ENCODE measurements at regions not wholly inside any gene's neighbourhood (a gene's known extent, or its start where the extent isn't known, plus 50 kb on each side); places are given as distances from the start of the nearest gene placed in this dataset.

- Histone ChIP-seq H3K4me1 (ENCODE audit: control insufficient read depth in 1 of 2, extremely low read depth in 1 of 2, insufficient read depth in 2 of 2, low read length in 2 of 2) (no peaks in the 10 kb centered on the region), H3K36me3 (ENCODE audit: control insufficient read depth in 2 of 2, extremely low read depth in 1 of 2, insufficient read depth in 1 of 2, low read length in 1 of 2) (no peaks in the 10 kb centered on the region), H3K27ac (ENCODE audit: low read length) (no peak overlapping the region), H3K27me3 (replicated peaks in 1 of 2; ENCODE audit: control insufficient read depth in 2 of 2, extremely low read depth in 1 of 2, insufficient read depth in 2 of 2, low read length in 1 of 2) (peaks cover 0 to 25% of the 10 kb centered on the region in 2 experiments), H3K9me3 (no peaks in the 10 kb centered on the region), H3K4me3 (ENCODE audit: control insufficient read depth in 1 of 2, extremely low read depth in 1 of 2, low read length in 1 of 2) (no peak overlapping the region)
- POLR2A ChIA-PET, result no interaction called here
- ATAC-seq (replicated peaks in 1 of 4) (no peak), DNase-seq (no peak)
- Mint-ChIP-seq H3K27ac (no peak overlapping the region), H3K27me3 (peaks cover 10 to 24% of the 10 kb centered on the region in 2 donors), H3K9me3 (no peaks in the 10 kb centered on the region), H3K4me1 (no peaks in the 10 kb centered on the region), H3K36me3 (no peaks in the 10 kb centered on the region), H3K4me3 (no peak overlapping the region)
- CTCF ChIA-PET, result no interaction called here
- WGBS (ENCODE audit: insufficient coverage), result 57% methylated on average over 8 of the region's 9 CpGs
These were observed 206.1 kb downstream of the SMAD2 start for GRCh38 chr18:47724186-47724975.

- peaks cover 0 to 31% of the 10 kb centered on the region in 2 experiments for H3K27me3 ChIP-seq (replicated peaks in 1 of 2; ENCODE audit: control insufficient read depth in 2 of 2, extremely low read depth in 1 of 2, insufficient read depth in 2 of 2, low read length in 1 of 2)
- H3K27ac Mint-ChIP-seq, result no peak overlapping the region
- H3K9me3 ChIP-seq, result no peaks in the 10 kb centered on the region
- no peaks in the 10 kb centered on the region for H3K9me3 Mint-ChIP-seq
- H3K4me3 Mint-ChIP-seq, result no peak overlapping the region
- no peaks in the 10 kb centered on the region for H3K4me1 Mint-ChIP-seq
- H3K27me3 Mint-ChIP-seq, result peaks cover 8 to 12% of the 10 kb centered on the region in 2 donors
- H3K36me3 ChIP-seq (ENCODE audit: control insufficient read depth in 2 of 2, extremely low read depth in 1 of 2, insufficient read depth in 1 of 2, low read length in 1 of 2), result no peaks in the 10 kb centered on the region
- WGBS (ENCODE audit: insufficient coverage), result 82% methylated on average over 2 of the region's 16 CpGs
- H3K4me3 ChIP-seq (ENCODE audit: control insufficient read depth in 1 of 2, extremely low read depth in 1 of 2, low read length in 1 of 2), result no peak overlapping the region
- CTCF ChIA-PET, result no interaction called here
- ATAC-seq (replicated peaks in 1 of 4) (no peak), DNase-seq (no peak)
- H3K4me1 ChIP-seq (ENCODE audit: control insufficient read depth in 1 of 2, extremely low read depth in 1 of 2, insufficient read depth in 2 of 2, low read length in 2 of 2), result no peaks in the 10 kb centered on the region
- no peak overlapping the region for H3K27ac ChIP-seq (ENCODE audit: low read length)
- no peaks in the 10 kb centered on the region for H3K36me3 Mint-ChIP-seq
- POLR2A ChIA-PET, result no interaction called here
These were observed 208.6 kb downstream of the SMAD2 start for GRCh38 chr18:47721876-47722275.

- Mint-ChIP-seq H3K27me3 (peaks cover 6 to 8% of the 10 kb centered on the region in 2 donors), H3K27ac (no peak overlapping the region)
These were observed 209.7 kb downstream of the SMAD2 start for GRCh38 chr18:47720741-47721140.

GRCh38 chr18:47719096-47719780 lies 211.2 kb downstream of the SMAD2 start:
- no peak overlapping the region for H3K4me3 ChIP-seq (ENCODE audit: control insufficient read depth in 1 of 2, extremely low read depth in 1 of 2, low read length in 1 of 2)
- no peaks in the 10 kb centered on the region for H3K4me1 Mint-ChIP-seq
- H3K27me3 ChIP-seq (replicated peaks in 1 of 2; ENCODE audit: control insufficient read depth in 2 of 2, extremely low read depth in 1 of 2, insufficient read depth in 2 of 2, low read length in 1 of 2), result peaks cover 0 to 22% of the 10 kb centered on the region in 2 experiments
- no peak overlapping the region for H3K27ac Mint-ChIP-seq
- no peaks in the 10 kb centered on the region for H3K9me3 Mint-ChIP-seq
- H3K27ac ChIP-seq (ENCODE audit: low read length), result no peak overlapping the region
- ChIA-PET POLR2A (no interaction called here), CTCF (no interaction called here)
- no peaks in the 10 kb centered on the region for H3K36me3 ChIP-seq (ENCODE audit: control insufficient read depth in 2 of 2, extremely low read depth in 1 of 2, insufficient read depth in 1 of 2, low read length in 1 of 2)
- H3K4me3 Mint-ChIP-seq, result no peak overlapping the region
- no peaks in the 10 kb centered on the region for H3K36me3 Mint-ChIP-seq
- WGBS (ENCODE audit: insufficient coverage), result 81% methylated on average over 4 of the region's 7 CpGs
- H3K27me3 Mint-ChIP-seq, result peaks cover 6 to 7% of the 10 kb centered on the region in 2 donors
- ATAC-seq (replicated peaks in 1 of 4) (no peak), DNase-seq (no peak)
- H3K4me1 ChIP-seq (ENCODE audit: control insufficient read depth in 1 of 2, extremely low read depth in 1 of 2, insufficient read depth in 2 of 2, low read length in 2 of 2), result no peaks in the 10 kb centered on the region
- no peaks in the 10 kb centered on the region for H3K9me3 ChIP-seq

More at GRCh38 chr18:47720741-47721140, 209.7 kb downstream of the SMAD2 start:
- no peaks in the 10 kb centered on the region for H3K9me3 ChIP-seq
- H3K4me3 Mint-ChIP-seq, result no peak overlapping the region
- peaks cover 0 to 30% of the 10 kb centered on the region in 2 experiments for H3K27me3 ChIP-seq (replicated peaks in 1 of 2; ENCODE audit: control insufficient read depth in 2 of 2, extremely low read depth in 1 of 2, insufficient read depth in 2 of 2, low read length in 1 of 2)
- no peaks in the 10 kb centered on the region for H3K36me3 ChIP-seq (ENCODE audit: control insufficient read depth in 2 of 2, extremely low read depth in 1 of 2, insufficient read depth in 1 of 2, low read length in 1 of 2)
- ChIA-PET POLR2A (no interaction called here), CTCF (no interaction called here)
- H3K4me1 ChIP-seq (ENCODE audit: control insufficient read depth in 1 of 2, extremely low read depth in 1 of 2, insufficient read depth in 2 of 2, low read length in 2 of 2), result no peaks in the 10 kb centered on the region
- H3K4me1 Mint-ChIP-seq, result no peaks in the 10 kb centered on the region
- H3K36me3 Mint-ChIP-seq, result no peaks in the 10 kb centered on the region
- WGBS (ENCODE audit: insufficient coverage), result 100% methylated on average over 2 of the region's 3 CpGs
- no peaks in the 10 kb centered on the region for H3K9me3 Mint-ChIP-seq
- no peak overlapping the region for H3K4me3 ChIP-seq (ENCODE audit: control insufficient read depth in 1 of 2, extremely low read depth in 1 of 2, low read length in 1 of 2)
- no peak for DNase-seq
- no peak overlapping the region for H3K27ac ChIP-seq (ENCODE audit: low read length)
- ATAC-seq (replicated peaks in 1 of 4), result no peak

- ATAC-seq (replicated peaks in 1 of 4) (no peak), DNase-seq (no peak)
- Mint-ChIP-seq H3K9me3 (no peaks in the 10 kb centered on the region), H3K27ac (no peak overlapping the region), H3K27me3 (peaks cover 6 to 7% of the 10 kb centered on the region in 2 donors), H3K4me3 (no peak overlapping the region), H3K4me1 (no peaks in the 10 kb centered on the region), H3K36me3 (no peaks in the 10 kb centered on the region)
- Histone ChIP-seq H3K4me3 (ENCODE audit: control insufficient read depth in 1 of 2, extremely low read depth in 1 of 2, low read length in 1 of 2) (no peak overlapping the region), H3K4me1 (ENCODE audit: control insufficient read depth in 1 of 2, extremely low read depth in 1 of 2, insufficient read depth in 2 of 2, low read length in 2 of 2) (no peaks in the 10 kb centered on the region), H3K27ac (ENCODE audit: low read length) (no peak overlapping the region), H3K27me3 (replicated peaks in 1 of 2; ENCODE audit: control insufficient read depth in 2 of 2, extremely low read depth in 1 of 2, insufficient read depth in 2 of 2, low read length in 1 of 2) (peaks cover 0 to 20% of the 10 kb centered on the region in 2 experiments), H3K9me3 (no peaks in the 10 kb centered on the region), H3K36me3 (ENCODE audit: control insufficient read depth in 2 of 2, extremely low read depth in 1 of 2, insufficient read depth in 1 of 2, low read length in 1 of 2) (no peaks in the 10 kb centered on the region)
- POLR2A ChIA-PET, result no interaction called here
- 100% methylated on average over 1 of the region's 1 CpG for WGBS (ENCODE audit: insufficient coverage)
- CTCF ChIA-PET, result no interaction called here
These were observed 211.8 kb downstream of the SMAD2 start for GRCh38 chr18:47718646-47719045.

GRCh38 chr18:47717257-47717656 lies 213.2 kb downstream of the SMAD2 start:
- no peak for DNase-seq
- H3K4me1 ChIP-seq (ENCODE audit: control insufficient read depth in 1 of 2, extremely low read depth in 1 of 2, insufficient read depth in 2 of 2, low read length in 2 of 2), result no peaks in the 10 kb centered on the region
- no peaks in the 10 kb centered on the region for H3K36me3 ChIP-seq (ENCODE audit: control insufficient read depth in 2 of 2, extremely low read depth in 1 of 2, insufficient read depth in 1 of 2, low read length in 1 of 2)
- Mint-ChIP-seq H3K4me3 (no peak overlapping the region), H3K27ac (no peak overlapping the region), H3K27me3 (peaks cover 4 to 5% of the 10 kb centered on the region in 2 donors), H3K36me3 (no peaks in the 10 kb centered on the region), H3K9me3 (no peaks in the 10 kb centered on the region), H3K4me1 (no peaks in the 10 kb centered on the region)
- H3K9me3 ChIP-seq, result no peaks in the 10 kb centered on the region
- no peak overlapping the region for H3K27ac ChIP-seq (ENCODE audit: low read length)
- H3K4me3 ChIP-seq (ENCODE audit: control insufficient read depth in 1 of 2, extremely low read depth in 1 of 2, low read length in 1 of 2), result no peak overlapping the region
- peaks cover 0 to 14% of the 10 kb centered on the region in 2 experiments for H3K27me3 ChIP-seq (replicated peaks in 1 of 2; ENCODE audit: control insufficient read depth in 2 of 2, extremely low read depth in 1 of 2, insufficient read depth in 2 of 2, low read length in 1 of 2)
- WGBS (ENCODE audit: insufficient coverage), result no CpG with 5 or more reads among the region's 3 CpGs
- no peak for ATAC-seq (replicated peaks in 1 of 4)
- POLR2A ChIA-PET, result no interaction called here
- CTCF ChIA-PET, result interaction anchor here in 1 of 2 donors (0.6 kb wide), 1 partner anchor 1213 kb away, joined by 3 read pairs; no protein-coding TSS in a partner anchor
